ENCODE measurements at regions not wholly inside any gene's neighbourhood (a gene's known extent, or its start where the extent isn't known, plus 50 kb on each side); places are given as distances from the start of the nearest gene placed in this dataset.
A peak's percentile ranks its signal among the peaks of the same experiment; 100 is the strongest.

DNA sequence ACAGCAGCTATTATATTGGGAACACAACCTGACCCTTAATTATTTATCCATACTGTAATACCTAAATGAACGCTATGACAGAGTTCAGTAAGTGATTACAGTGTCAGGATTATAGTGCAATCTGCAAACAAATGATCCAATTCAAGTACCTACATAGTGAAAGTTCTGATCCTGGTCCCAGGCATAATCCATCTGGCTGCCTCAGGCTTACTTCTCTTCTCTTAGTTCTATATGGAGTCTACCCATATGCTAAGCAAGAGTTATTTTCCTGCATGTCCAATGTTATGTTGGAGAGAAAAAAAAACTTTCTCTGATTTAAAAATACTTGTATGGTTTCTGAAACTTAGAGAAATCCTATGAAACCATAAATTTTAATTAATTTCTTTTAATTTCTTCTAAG is 1487.7 kb upstream of the SLC10A2 start:
- no peak overlapping the region for H3K27ac ChIP-seq (ENCODE audit: low read depth)
- no peaks in the 10 kb centered on the region for H4K20me1 ChIP-seq (replicated peaks; ENCODE audit: insufficient read depth)
- no peaks in the 10 kb centered on the region for H3K79me2 ChIP-seq (replicated peaks; ENCODE audit: insufficient read depth)
- H3K4me3 ChIP-seq: no peak overlapping the region
- no peaks in the 10 kb centered on the region for H3F3A ChIP-seq (replicated peaks; ENCODE audit: low read depth)
- Mint-ChIP-seq H3K36me3 (ENCODE audit: low read depth) (no peaks in the 10 kb centered on the region), H3K9me3 (no peaks in the 10 kb centered on the region), H3K4me1 (peaks cover 12% of the 10 kb centered on the region), H3K27ac (no peak overlapping the region), H3K4me3 (no peak overlapping the region), H3K27me3 (ENCODE audit: insufficient read depth, low read depth, poor library complexity) (peaks cover 2% of the 10 kb centered on the region)
- H3K4me1 ChIP-seq (ENCODE audit: insufficient read depth): no peaks in the 10 kb centered on the region
- H3K27me3 ChIP-seq (ENCODE audit: insufficient read depth): no peaks in the 10 kb centered on the region
- DNase-seq (ENCODE audit: low spot score) (no peak), ATAC-seq (no peak)
- H3K36me3 ChIP-seq (ENCODE audit: insufficient read depth): no peaks in the 10 kb centered on the region
- no peak for TF ChIP-seq ZNF331 (CRISPR knock-in tag; IDR thresholded peaks at IDR 0.05; ENCODE audit: low read depth)
- TF ChIP-seq, protein P1, sequence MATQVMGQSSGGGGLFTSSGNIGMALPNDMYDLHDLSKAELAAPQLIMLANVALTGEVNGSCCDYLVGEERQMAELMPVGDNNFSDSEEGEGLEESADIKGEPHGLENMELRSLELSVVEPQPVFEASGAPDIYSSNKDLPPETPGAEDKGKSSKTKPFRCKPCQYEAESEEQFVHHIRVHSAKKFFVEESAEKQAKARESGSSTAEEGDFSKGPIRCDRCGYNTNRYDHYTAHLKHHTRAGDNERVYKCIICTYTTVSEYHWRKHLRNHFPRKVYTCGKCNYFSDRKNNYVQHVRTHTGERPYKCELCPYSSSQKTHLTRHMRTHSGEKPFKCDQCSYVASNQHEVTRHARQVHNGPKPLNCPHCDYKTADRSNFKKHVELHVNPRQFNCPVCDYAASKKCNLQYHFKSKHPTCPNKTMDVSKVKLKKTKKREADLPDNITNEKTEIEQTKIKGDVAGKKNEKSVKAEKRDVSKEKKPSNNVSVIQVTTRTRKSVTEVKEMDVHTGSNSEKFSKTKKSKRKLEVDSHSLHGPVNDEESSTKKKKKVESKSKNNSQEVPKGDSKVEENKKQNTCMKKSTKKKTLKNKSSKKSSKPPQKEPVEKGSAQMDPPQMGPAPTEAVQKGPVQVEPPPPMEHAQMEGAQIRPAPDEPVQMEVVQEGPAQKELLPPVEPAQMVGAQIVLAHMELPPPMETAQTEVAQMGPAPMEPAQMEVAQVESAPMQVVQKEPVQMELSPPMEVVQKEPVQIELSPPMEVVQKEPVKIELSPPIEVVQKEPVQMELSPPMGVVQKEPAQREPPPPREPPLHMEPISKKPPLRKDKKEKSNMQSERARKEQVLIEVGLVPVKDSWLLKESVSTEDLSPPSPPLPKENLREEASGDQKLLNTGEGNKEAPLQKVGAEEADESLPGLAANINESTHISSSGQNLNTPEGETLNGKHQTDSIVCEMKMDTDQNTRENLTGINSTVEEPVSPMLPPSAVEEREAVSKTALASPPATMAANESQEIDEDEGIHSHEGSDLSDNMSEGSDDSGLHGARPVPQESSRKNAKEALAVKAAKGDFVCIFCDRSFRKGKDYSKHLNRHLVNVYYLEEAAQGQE (IDR thresholded peaks at IDR 0.05; ENCODE audit: unreplicated experiment): no peak
- TF ChIP-seq, protein P2, sequence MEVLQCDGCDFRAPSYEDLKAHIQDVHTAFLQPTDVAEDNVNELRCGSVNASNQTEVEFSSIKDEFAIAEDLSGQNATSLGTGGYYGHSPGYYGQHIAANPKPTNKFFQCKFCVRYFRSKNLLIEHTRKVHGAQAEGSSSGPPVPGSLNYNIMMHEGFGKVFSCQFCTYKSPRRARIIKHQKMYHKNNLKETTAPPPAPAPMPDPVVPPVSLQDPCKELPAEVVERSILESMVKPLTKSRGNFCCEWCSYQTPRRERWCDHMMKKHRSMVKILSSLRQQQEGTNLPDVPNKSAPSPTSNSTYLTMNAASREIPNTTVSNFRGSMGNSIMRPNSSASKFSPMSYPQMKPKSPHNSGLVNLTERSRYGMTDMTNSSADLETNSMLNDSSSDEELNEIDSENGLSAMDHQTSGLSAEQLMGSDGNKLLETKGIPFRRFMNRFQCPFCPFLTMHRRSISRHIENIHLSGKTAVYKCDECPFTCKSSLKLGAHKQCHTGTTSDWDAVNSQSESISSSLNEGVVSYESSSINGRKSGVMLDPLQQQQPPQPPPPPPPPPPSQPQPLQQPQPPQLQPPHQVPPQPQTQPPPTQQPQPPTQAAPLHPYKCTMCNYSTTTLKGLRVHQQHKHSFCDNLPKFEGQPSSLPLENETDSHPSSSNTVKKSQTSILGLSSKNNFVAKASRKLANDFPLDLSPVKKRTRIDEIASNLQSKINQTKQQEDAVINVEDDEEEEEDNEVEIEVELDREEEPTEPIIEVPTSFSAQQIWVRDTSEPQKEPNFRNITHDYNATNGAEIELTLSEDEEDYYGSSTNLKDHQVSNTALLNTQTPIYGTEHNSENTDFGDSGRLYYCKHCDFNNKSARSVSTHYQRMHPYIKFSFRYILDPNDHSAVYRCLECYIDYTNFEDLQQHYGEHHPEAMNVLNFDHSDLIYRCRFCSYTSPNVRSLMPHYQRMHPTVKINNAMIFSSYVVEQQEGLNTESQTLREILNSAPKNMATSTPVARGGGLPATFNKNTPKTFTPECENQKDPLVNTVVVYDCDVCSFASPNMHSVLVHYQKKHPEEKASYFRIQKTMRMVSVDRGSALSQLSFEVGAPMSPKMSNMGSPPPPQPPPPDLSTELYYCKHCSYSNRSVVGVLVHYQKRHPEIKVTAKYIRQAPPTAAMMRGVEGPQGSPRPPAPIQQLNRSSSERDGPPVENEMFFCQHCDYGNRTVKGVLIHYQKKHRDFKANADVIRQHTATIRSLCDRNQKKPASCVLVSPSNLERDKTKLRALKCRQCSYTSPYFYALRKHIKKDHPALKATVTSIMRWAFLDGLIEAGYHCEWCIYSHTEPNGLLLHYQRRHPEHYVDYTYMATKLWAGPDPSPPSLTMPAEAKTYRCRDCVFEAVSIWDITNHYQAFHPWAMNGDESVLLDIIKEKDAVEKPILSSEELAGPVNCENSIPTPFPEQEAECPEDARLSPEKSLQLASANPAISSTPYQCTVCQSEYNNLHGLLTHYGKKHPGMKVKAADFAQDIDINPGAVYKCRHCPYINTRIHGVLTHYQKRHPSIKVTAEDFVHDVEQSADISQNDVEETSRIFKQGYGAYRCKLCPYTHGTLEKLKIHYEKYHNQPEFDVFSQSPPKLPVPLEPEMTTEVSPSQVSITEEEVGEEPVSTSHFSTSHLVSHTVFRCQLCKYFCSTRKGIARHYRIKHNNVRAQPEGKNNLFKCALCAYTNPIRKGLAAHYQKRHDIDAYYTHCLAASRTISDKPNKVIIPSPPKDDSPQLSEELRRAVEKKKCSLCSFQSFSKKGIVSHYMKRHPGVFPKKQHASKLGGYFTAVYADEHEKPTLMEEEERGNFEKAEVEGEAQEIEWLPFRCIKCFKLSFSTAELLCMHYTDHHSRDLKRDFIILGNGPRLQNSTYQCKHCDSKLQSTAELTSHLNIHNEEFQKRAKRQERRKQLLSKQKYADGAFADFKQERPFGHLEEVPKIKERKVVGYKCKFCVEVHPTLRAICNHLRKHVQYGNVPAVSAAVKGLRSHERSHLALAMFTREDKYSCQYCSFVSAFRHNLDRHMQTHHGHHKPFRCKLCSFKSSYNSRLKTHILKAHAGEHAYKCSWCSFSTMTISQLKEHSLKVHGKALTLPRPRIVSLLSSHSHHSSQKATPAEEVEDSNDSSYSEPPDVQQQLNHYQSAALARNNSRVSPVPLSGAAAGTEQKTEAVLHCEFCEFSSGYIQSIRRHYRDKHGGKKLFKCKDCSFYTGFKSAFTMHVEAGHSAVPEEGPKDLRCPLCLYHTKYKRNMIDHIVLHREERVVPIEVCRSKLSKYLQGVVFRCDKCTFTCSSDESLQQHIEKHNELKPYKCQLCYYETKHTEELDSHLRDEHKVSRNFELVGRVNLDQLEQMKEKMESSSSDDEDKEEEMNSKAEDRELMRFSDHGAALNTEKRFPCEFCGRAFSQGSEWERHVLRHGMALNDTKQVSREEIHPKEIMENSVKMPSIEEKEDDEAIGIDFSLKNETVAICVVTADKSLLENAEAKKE (CRISPR knock-in tag; IDR thresholded peaks at IDR 0.05): no peak
- TF ChIP-seq EZH2 (IDR thresholded peaks at IDR 0.05; ENCODE audit: low read depth, unreplicated experiment): no peak
- TF ChIP-seq, protein P3, sequence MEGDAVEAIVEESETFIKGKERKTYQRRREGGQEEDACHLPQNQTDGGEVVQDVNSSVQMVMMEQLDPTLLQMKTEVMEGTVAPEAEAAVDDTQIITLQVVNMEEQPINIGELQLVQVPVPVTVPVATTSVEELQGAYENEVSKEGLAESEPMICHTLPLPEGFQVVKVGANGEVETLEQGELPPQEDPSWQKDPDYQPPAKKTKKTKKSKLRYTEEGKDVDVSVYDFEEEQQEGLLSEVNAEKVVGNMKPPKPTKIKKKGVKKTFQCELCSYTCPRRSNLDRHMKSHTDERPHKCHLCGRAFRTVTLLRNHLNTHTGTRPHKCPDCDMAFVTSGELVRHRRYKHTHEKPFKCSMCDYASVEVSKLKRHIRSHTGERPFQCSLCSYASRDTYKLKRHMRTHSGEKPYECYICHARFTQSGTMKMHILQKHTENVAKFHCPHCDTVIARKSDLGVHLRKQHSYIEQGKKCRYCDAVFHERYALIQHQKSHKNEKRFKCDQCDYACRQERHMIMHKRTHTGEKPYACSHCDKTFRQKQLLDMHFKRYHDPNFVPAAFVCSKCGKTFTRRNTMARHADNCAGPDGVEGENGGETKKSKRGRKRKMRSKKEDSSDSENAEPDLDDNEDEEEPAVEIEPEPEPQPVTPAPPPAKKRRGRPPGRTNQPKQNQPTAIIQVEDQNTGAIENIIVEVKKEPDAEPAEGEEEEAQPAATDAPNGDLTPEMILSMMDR (conservative IDR thresholded peaks at IDR 0.05; ENCODE audit: low read depth in 2 of 2): no peak
- no peak for TF ChIP-seq EZH2phosphoT487 (IDR thresholded peaks at IDR 0.05; ENCODE audit: unreplicated experiment)
- TF ChIP-seq POLR2AphosphoS5 (IDR thresholded peaks at IDR 0.05; ENCODE audit: low read depth): no peak
- TF ChIP-seq CREB1 (CRISPR knock-in tag; IDR thresholded peaks at IDR 0.05; ENCODE audit: low read depth): no peak
- no peak for TF ChIP-seq STAT1 (IDR thresholded peaks at IDR 0.05; ENCODE audit: unreplicated experiment)
- TF ChIP-seq NANOG (IDR thresholded peaks at IDR 0.05; ENCODE audit: borderline replicate concordance): no peak
- H3K4me2 ChIP-seq: no peak overlapping the region
- H3K9me2 ChIP-seq (ENCODE audit: insufficient read depth): no peaks in the 10 kb centered on the region
- H2AFZ ChIP-seq: peak overlapping the region; percentile 45; the same call in 1 of the 2 replicates

Data from GM23338 (cell line).